AG09309 (cell line): ENCODE measurements at regions not wholly inside any gene's neighbourhood (a gene's known extent, or its start where the extent isn't known, plus 50 kb on each side); places are given as distances from the start of the nearest gene placed in this dataset.

Source experiments
- DNase-seq: peaks from one replicate; pipeline ENCODE4 v3.0.0-alpha.2; 2010; ENCODE audit warnings: low read depth
- H3K4me3 ChIP-seq: 2 replicates; pipeline ENCODE4 v1.5.1; 2011; ENCODE audit warnings: mild to moderate bottlenecking, low read depth, low read length, moderate library complexity; ENCODE audit not compliant: control insufficient read depth
- TF ChIP-seq, protein P1 (sequence below): IDR thresholded peaks from 2 replicates; pipeline ENCODE4 v1.5.1; 2011; ENCODE audit warnings: mild to moderate bottlenecking, low read depth, low read length, inconsistent platforms; ENCODE audit not compliant: insufficient read depth, control insufficient read depth; ENCODE audit errors: missing control alignments

DNA sequence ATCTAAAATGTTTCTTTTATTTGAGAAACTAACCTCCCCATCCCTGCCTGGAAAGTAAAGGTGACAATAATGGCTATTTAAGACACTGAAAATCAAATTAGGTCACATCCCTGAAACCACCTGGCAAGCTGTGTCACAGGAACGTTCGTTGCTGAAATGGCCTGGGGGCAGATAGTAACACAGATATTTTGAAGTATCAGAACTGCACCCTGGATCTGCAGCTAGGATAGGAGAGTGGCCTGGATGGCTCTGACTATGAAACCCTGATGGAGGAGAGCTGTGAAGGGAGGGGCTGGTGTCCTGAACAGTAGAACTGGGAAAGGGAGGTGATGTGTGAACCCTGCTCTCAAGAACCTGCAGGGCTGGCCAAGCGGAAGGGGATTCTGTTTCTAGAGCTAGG lies 648.3 kb upstream of the CFAP20DC start:
- DNase-seq: no peak
- H3K4me3 ChIP-seq: no peak overlapping the region
- TF ChIP-seq, protein P1, sequence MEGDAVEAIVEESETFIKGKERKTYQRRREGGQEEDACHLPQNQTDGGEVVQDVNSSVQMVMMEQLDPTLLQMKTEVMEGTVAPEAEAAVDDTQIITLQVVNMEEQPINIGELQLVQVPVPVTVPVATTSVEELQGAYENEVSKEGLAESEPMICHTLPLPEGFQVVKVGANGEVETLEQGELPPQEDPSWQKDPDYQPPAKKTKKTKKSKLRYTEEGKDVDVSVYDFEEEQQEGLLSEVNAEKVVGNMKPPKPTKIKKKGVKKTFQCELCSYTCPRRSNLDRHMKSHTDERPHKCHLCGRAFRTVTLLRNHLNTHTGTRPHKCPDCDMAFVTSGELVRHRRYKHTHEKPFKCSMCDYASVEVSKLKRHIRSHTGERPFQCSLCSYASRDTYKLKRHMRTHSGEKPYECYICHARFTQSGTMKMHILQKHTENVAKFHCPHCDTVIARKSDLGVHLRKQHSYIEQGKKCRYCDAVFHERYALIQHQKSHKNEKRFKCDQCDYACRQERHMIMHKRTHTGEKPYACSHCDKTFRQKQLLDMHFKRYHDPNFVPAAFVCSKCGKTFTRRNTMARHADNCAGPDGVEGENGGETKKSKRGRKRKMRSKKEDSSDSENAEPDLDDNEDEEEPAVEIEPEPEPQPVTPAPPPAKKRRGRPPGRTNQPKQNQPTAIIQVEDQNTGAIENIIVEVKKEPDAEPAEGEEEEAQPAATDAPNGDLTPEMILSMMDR: no peak

DNA sequence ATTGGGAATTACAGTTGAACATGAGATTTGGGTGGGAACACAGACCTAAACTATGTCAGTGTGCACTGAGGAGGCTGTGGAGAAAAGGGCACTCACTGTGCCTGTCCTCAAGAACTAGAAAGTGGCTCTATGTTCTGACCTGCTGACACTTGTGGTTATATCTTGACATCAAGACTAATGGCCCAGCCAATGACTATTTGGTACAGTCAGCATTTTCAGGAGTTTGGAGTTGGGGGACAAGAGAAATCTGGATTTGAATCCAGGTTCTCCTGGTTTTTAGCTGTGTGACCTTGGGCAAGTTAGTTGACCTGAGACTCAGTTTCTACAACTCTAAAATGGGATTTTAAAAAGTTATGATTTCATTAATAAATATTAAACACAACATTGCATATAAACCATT lies 647.0 kb upstream of the CFAP20DC start:
- no peak for DNase-seq
- H3K4me3 ChIP-seq: no peak overlapping the region
- TF ChIP-seq, protein P1: no peak

DNA sequence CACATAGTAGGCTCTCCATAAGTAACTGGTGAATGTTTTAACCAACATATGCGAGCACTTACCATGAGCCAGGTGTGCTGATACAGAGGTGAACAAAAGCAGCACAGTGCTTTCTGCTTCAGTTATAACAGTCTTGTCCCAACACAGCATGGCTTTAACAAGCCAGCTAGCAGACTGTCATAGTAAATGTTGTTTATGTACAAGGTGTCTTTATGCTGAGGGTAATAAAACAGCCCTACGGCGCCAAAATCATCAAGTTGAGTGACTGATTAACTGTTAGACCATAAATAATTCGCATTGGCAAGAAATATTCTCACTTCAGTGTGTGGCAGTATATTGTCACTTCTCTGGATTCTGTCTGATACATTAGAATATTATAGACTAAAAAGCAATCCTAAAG lies 646.0 kb upstream of the CFAP20DC start:
- H3K4me3 ChIP-seq: no peak overlapping the region
- DNase-seq: no peak
- TF ChIP-seq, protein P1: no peak

DNA sequence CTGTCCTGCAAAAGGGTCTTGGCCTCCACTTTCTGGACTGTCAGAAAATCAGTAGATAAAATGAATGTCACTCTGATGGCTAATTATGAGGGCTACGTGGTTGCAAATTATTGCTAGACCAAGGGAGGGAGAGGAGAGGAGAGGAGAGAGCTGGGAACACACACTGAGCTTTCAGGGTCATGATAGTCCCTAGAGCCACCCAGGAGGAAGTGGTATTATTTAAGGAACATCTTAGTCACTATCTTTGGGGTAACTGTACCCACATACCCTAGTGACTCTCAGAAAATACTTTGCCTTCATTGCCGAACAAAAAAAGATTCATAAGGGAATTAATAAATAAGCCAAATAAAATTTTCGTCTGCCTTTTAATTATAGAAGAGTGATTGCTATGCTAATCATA lies 642.3 kb upstream of the CFAP20DC start:
- no peak overlapping the region for H3K4me3 ChIP-seq
- DNase-seq: no peak
- TF ChIP-seq, protein P1: no peak

DNA sequence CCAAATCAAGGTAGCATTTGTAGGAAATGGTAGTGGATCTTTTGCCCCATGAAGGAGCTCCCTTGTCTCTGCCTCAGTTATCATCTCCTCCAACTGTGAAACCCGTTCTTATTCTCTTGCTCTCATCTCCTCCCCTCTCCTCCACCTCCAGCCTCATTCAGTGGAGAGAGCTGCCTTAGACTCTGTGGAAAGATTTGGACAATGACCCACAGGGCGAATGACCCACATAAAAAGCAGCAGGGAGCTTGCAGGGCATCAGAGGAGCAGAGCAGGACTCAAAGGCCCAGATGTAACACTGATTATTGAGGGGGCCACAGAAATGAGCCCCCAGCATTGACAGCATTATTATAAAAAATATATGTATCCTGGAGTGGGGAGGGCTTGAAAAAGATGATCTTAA lies 641.1 kb upstream of the CFAP20DC start:
- no peak for DNase-seq
- no peak overlapping the region for H3K4me3 ChIP-seq
- TF ChIP-seq, protein P1: no peak

DNA sequence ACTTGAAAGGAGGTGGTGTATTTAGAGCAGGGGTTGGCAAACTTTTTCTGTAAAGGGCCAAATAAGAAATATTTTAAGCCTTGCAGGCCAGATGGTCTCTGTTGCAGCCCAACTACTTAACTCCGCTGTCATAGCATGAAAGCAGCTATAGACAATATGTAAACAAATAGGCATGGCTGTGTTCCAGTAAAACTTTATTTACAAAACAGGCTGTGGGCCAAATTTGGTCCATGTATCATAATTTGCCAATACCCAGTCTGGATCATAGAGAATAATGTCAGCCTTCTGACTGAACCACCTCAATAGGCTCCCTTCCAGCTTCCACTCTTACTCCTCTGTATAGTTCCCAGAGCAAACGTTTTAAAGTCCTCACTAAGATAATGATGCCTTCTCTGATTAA lies 638.8 kb upstream of the CFAP20DC start:
- TF ChIP-seq, protein P1: no peak
- no peak overlapping the region for H3K4me3 ChIP-seq
- DNase-seq: no peak

DNA sequence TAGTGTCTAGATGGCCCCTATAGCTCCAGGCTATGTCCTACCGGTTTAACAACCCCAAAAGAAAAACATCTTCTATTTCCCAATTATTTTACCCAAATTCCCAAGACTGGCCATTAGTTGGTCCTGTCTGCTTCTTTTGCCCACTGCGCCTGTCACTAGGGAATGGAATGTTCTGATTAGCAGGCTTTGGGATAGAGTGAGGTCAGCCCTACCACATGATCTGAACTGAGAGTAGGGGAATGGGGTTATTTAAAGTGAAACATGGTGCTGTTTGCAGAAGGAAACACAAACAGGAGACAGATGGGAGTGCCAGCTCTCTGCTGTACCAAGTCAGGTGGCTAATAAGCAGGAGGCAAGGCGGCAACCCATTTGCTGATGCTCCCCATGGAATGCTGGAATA lies 635.6 kb upstream of the CFAP20DC start:
- TF ChIP-seq, protein P1: no peak
- DNase-seq: no peak
- no peak overlapping the region for H3K4me3 ChIP-seq
